OCI-LY3 (cell line): ENCODE measurements at regions not wholly inside any gene's neighbourhood (a gene's known extent, or its start where the extent isn't known, plus 50 kb on each side); places are given as distances from the start of the nearest gene placed in this dataset.
"Not testable (repeated sequence)": the region's sequence is repeated elsewhere in the genome, so short reads cannot be mapped to it uniquely, and the experiment has no call there.

Experiments
- CTCF ChIP-seq: fragments of 200-600, 300-600 bp; sonication (generic); IDR thresholded peaks from 2 replicates; pipeline ENCODE4 v1.5.1; 2014; ENCODE audit warnings: antibody characterized with exemption, low read length, low read depth
- EZH2phosphoT487 ChIP-seq: fragments of 200-600 bp; shearing (Covaris generic); IDR thresholded peaks from 2 replicates; pipeline ENCODE4 v1.6.1; 2018; ENCODE audit warnings: antibody characterized with exemption, mixed run types, low read depth

DNA sequence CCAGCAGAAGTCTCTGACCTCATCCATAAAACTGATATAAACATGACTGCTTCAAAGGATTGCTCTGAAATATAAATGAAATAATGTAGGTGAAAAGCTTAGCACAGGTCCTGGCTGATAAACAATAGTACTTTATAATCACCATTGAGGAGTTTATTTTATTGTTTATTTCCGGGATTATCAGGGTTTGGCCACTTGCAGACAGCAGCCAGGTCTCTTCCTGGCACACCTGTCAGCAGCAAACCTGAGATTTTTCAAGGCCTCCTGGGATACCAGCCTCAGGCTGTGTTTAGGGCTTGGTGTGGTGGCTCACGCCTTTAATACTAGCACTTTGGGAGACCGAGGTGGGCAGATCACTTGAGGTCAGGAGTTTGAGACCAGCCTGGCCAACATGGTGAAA is 181.6 kb upstream of the IRF2BP2 start:
- not testable (repeated sequence) for TF ChIP-seq CTCF, EZH2phosphoT487
